H9 (cell line): ENCODE measurements at regions not wholly inside any gene's neighbourhood (a gene's known extent, or its start where the extent isn't known, plus 50 kb on each side); places are given as distances from the start of the nearest gene placed in this dataset.

Source experiments
- DNase-seq: peaks from one replicate; pipeline ENCODE4 v3.0.0-alpha.2; 2017
- H2AFZ ChIP-seq: one replicate; pipeline ENCODE4 v1.6.1; 2013; ENCODE audit warnings: mild to moderate bottlenecking, low read length, control low read depth, moderate library complexity
- H2AK5ac ChIP-seq: 2 replicates; pipeline ENCODE4 v1.6.1; 2013; ENCODE audit warnings: low read length, control low read depth, mixed read lengths; ENCODE audit not compliant: insufficient read length
- H2BK120ac ChIP-seq: one replicate; pipeline ENCODE4 v1.6.1; 2013; ENCODE audit warnings: low read depth, mild to moderate bottlenecking, low read length, control low read depth, inconsistent platforms; ENCODE audit not compliant: poor library complexity, severe bottlenecking
- H2BK12ac ChIP-seq: 2 replicates; pipeline ENCODE4 v1.6.1; 2013; ENCODE audit warnings: low read length, control low read depth, mixed read lengths, low read depth; ENCODE audit not compliant: insufficient read length
- H2BK15ac ChIP-seq: 2 replicates; pipeline ENCODE4 v1.6.1; 2013; ENCODE audit warnings: low read depth, low read length, control low read depth
- H2BK20ac ChIP-seq: one replicate; pipeline ENCODE4 v1.6.1; 2013; ENCODE audit warnings: low read depth, mild to moderate bottlenecking, low read length, control low read depth, inconsistent platforms; ENCODE audit not compliant: poor library complexity, severe bottlenecking
- H2BK5ac ChIP-seq: 2 replicates; pipeline ENCODE4 v1.6.1; 2013; ENCODE audit warnings: low read length, control low read depth, mixed read lengths; ENCODE audit not compliant: insufficient read length
- H3K14ac ChIP-seq: 2 replicates; pipeline ENCODE4 v1.6.1; 2013; ENCODE audit warnings: low read length, control low read depth; ENCODE audit not compliant: insufficient read depth
- H3K18ac ChIP-seq: 2 replicates; pipeline ENCODE4 v1.6.1; 2013; ENCODE audit warnings: low read depth, mild to moderate bottlenecking, mixed read lengths, low read length, control low read depth; ENCODE audit not compliant: insufficient read length
- H3K23ac ChIP-seq: 2 replicates; pipeline ENCODE4 v1.6.1; 2013; ENCODE audit warnings: low read length, control low read depth, mixed read lengths, low read depth; ENCODE audit not compliant: insufficient read length
- H3K23me2 ChIP-seq: 2 replicates; pipeline ENCODE4 v1.6.1; 2013; ENCODE audit warnings: low read depth, mild to moderate bottlenecking, mixed read lengths, low read length, control low read depth; ENCODE audit not compliant: insufficient read length, poor library complexity, severe bottlenecking
- H3K27ac ChIP-seq: 2 replicates; pipeline ENCODE4 v1.5.1; 2013; ENCODE audit warnings: low read length, control low read depth, mixed read lengths, low read depth; ENCODE audit not compliant: insufficient read length
- H3K27me3 ChIP-seq: 2 replicates; pipeline ENCODE4 v1.6.1; 2013; ENCODE audit warnings: low read length, control low read depth, inconsistent platforms; ENCODE audit not compliant: insufficient read depth
- H3K4ac ChIP-seq: 2 replicates; pipeline ENCODE4 v1.6.1; 2013; ENCODE audit warnings: low read depth, mild to moderate bottlenecking, control low read depth, inconsistent platforms, low read length, moderate library complexity
- H3K4me1 ChIP-seq: 2 replicates; pipeline ENCODE4 v1.6.1; 2013; ENCODE audit warnings: low read length, control low read depth, inconsistent platforms; ENCODE audit not compliant: insufficient read depth
- H3K4me2 ChIP-seq: 2 replicates; pipeline ENCODE4 v1.6.1; 2013; ENCODE audit warnings: low read length, control low read depth, mixed read lengths; ENCODE audit not compliant: insufficient read length, insufficient read depth
- H3K56ac ChIP-seq: 2 replicates; pipeline ENCODE4 v1.6.1; 2013; ENCODE audit warnings: low read depth, mild to moderate bottlenecking, mixed read lengths, low read length, control low read depth; ENCODE audit not compliant: insufficient read length
- H3K79me1 ChIP-seq: 2 replicates; pipeline ENCODE4 v1.6.1; 2013; ENCODE audit warnings: low read depth, mild to moderate bottlenecking, moderate library complexity, low read length, control low read depth, inconsistent platforms; ENCODE audit not compliant: insufficient read depth, poor library complexity, severe bottlenecking
- H3K79me2 ChIP-seq: 2 replicates; pipeline ENCODE4 v1.6.1; 2013; ENCODE audit warnings: low read length, control low read depth, inconsistent platforms; ENCODE audit not compliant: insufficient read depth
- H3K9ac ChIP-seq: 2 replicates; pipeline ENCODE4 v1.6.1; 2013; ENCODE audit warnings: low read length, control low read depth, mixed read lengths; ENCODE audit not compliant: insufficient read length; ENCODE audit errors: extremely low read depth
- H3K9me3 ChIP-seq: one replicate; pipeline ENCODE4 v1.6.1; 2013; ENCODE audit warnings: low read depth, low read length, inconsistent platforms; ENCODE audit not compliant: control insufficient read depth
- H3T11ph ChIP-seq: one replicate; pipeline ENCODE4 v1.6.1; 2013; ENCODE audit warnings: mild to moderate bottlenecking, low read length, control low read depth, inconsistent platforms
- H4K20me1 ChIP-seq: one replicate; pipeline ENCODE4 v1.6.1; 2013; ENCODE audit not compliant: control insufficient read depth, insufficient read length, insufficient read depth
- H4K5ac ChIP-seq: 2 replicates; pipeline ENCODE4 v1.6.1; 2013; ENCODE audit warnings: low read depth, mild to moderate bottlenecking, mixed read lengths, low read length, control low read depth; ENCODE audit not compliant: insufficient read length
- H4K8ac ChIP-seq: replicated peaks from 2 replicates; pipeline ENCODE4 v1.6.1; 2013; ENCODE audit warnings: low read length, control low read depth, mixed read lengths, low read depth; ENCODE audit not compliant: insufficient read length
- H4K91ac ChIP-seq: 2 replicates; pipeline ENCODE4 v1.6.1; 2013; ENCODE audit warnings: low read depth, mild to moderate bottlenecking, moderate library complexity, mixed read lengths, low read length, control low read depth; ENCODE audit not compliant: insufficient read length
- H3K27ac Mint-ChIP-seq, 3 experiments: 2 replicates in 2 of 3; 3 replicates in 1 of 3; pipeline ENCODE4 v1.8.0; 2020 to 2021; ENCODE audit warnings: mixed read lengths in 3 of 3, mild to moderate bottlenecking in 1 of 3, moderate library complexity in 1 of 3
- H3K27me3 Mint-ChIP-seq: 2 replicates; pipeline ENCODE4 v1.8.0; 2021; ENCODE audit warnings: low read depth, mild to moderate bottlenecking, moderate library complexity, mixed read lengths
- H3K36me3 Mint-ChIP-seq, 3 experiments: 2 replicates in 2 of 3; 3 replicates in 1 of 3; pipeline ENCODE4 v1.8.0; 2020 to 2021; ENCODE audit warnings: low read depth in 3 of 3, mixed read lengths in 3 of 3; ENCODE audit not compliant: insufficient read depth in 1 of 3
- H3K4me1 Mint-ChIP-seq, 2 experiments: 2 replicates each; pipeline ENCODE4 v1.8.0; 2020; ENCODE audit warnings: mixed read lengths in 2 of 2
- H3K4me3 Mint-ChIP-seq, 2 experiments: 2 replicates in 1 of 2; 3 replicates in 1 of 2; pipeline ENCODE4 v1.8.0; 2020 to 2021; ENCODE audit warnings: mild to moderate bottlenecking in 2 of 2, mixed read lengths in 2 of 2, moderate library complexity in 1 of 2
- H3K9me3 Mint-ChIP-seq, 2 experiments: 2 replicates in 1 of 2; 3 replicates in 1 of 2; pipeline ENCODE4 v1.8.0; 2020; ENCODE audit warnings: mild to moderate bottlenecking in 2 of 2, mixed read lengths in 2 of 2, moderate library complexity in 1 of 2
- WGBS: extraction: QIAGEN DNeasy Blood & Tissue Kit; methylation state at CpG from one replicate; pipeline ENCODE4 v1.1.7; 2013; ENCODE audit warnings: missing lambda C conversion rate, low lambda C conversion rate, mixed read lengths; ENCODE audit not compliant: insufficient read length; ENCODE audit errors: extremely low coverage; 5-methylcytosine and 5-hydroxymethylcytosine counted together
- TF ChIP-seq, protein P1 (sequence below): fragments of 200-600 bp; sonication (generic); conservative IDR thresholded peaks from 3 replicates; pipeline ENCODE4 v1.8.0; 2021; ENCODE audit warnings: antibody characterized with exemption, mild to moderate bottlenecking

DNA sequence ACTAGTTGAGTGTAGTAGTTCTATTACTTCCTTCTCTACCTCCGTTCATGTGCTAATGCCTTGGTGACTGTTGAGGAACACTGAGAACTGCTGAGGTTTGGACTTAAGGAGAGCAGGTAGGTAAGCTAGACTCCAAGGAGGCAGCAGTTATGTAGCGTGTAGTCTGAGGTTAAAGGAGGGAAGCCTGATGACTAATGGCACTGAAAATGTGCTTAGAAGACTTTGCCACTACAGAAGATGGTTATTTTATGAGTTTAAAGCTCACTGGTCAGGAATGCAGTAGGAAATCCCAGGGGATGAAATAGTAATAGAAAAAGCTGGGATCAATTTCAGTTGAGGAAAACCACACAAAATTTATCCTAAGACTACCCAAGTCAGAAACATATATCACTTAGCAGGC is 1077.3 kb downstream of the RAPGEF2 start:
- H2AFZ ChIP-seq = no peak overlapping the region
- no peak overlapping the region for H3K4me2 ChIP-seq
- H3K4me1 ChIP-seq = no peaks in the 10 kb centered on the region
- no peaks in the 10 kb centered on the region for H3K23me2 ChIP-seq
- H2BK5ac ChIP-seq = no peak overlapping the region
- H3K36me3 Mint-ChIP-seq = no peaks in the 10 kb centered on the region
- no peaks in the 10 kb centered on the region for H3K27me3 Mint-ChIP-seq
- no peak overlapping the region for H3K23ac ChIP-seq
- H2AK5ac ChIP-seq = no peak overlapping the region
- no peak overlapping the region for H4K8ac ChIP-seq
- no peak overlapping the region for H2BK12ac ChIP-seq
- no peak overlapping the region for H3T11ph ChIP-seq
- no peak overlapping the region for H3K4me3 Mint-ChIP-seq
- no peak overlapping the region for H3K56ac ChIP-seq
- no peak overlapping the region for H3K18ac ChIP-seq
- no peaks in the 10 kb centered on the region for H4K20me1 ChIP-seq
- no peaks in the 10 kb centered on the region; a peak in 1 of 5 replicates for H3K9me3 Mint-ChIP-seq
- no peak overlapping the region for H3K14ac ChIP-seq
- no peak overlapping the region for H2BK120ac ChIP-seq
- H3K4me1 Mint-ChIP-seq = peaks cover 0 to 4% of the 10 kb centered on the region in 2 experiments; a peak in 1 of 4 replicates
- H3K27ac Mint-ChIP-seq = no peak overlapping the region
- H3K27ac ChIP-seq = no peak overlapping the region
- H2BK20ac ChIP-seq = no peak overlapping the region
- no peak for DNase-seq
- no peak overlapping the region for H3K9ac ChIP-seq
- H3K79me2 ChIP-seq = no peaks in the 10 kb centered on the region
- H2BK15ac ChIP-seq = no peak overlapping the region
- H3K9me3 ChIP-seq = no peaks in the 10 kb centered on the region
- H3K4ac ChIP-seq = no peak overlapping the region
- H4K91ac ChIP-seq = no peak overlapping the region
- H3K79me1 ChIP-seq = no peaks in the 10 kb centered on the region
- TF ChIP-seq, protein P1, sequence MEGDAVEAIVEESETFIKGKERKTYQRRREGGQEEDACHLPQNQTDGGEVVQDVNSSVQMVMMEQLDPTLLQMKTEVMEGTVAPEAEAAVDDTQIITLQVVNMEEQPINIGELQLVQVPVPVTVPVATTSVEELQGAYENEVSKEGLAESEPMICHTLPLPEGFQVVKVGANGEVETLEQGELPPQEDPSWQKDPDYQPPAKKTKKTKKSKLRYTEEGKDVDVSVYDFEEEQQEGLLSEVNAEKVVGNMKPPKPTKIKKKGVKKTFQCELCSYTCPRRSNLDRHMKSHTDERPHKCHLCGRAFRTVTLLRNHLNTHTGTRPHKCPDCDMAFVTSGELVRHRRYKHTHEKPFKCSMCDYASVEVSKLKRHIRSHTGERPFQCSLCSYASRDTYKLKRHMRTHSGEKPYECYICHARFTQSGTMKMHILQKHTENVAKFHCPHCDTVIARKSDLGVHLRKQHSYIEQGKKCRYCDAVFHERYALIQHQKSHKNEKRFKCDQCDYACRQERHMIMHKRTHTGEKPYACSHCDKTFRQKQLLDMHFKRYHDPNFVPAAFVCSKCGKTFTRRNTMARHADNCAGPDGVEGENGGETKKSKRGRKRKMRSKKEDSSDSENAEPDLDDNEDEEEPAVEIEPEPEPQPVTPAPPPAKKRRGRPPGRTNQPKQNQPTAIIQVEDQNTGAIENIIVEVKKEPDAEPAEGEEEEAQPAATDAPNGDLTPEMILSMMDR = no peak
- no peaks in the 10 kb centered on the region for H3K27me3 ChIP-seq
- H4K5ac ChIP-seq = no peak overlapping the region
- no CpG with 5 or more reads among the region's 2 CpGs for WGBS
